ENCODE measurements at regions not wholly inside any gene's neighbourhood (a gene's known extent, or its start where the extent isn't known, plus 50 kb on each side); places are given as distances from the start of the nearest gene placed in this dataset.

- no peaks in the 10 kb centered on the region for H4K20me1 ChIP-seq (ENCODE audit: control insufficient read depth, extremely low read depth, insufficient read depth, low read length)
- H2AFZ ChIP-seq (ENCODE audit: low read length) = no peak overlapping the region
- no peak overlapping the region for H3K9ac ChIP-seq (ENCODE audit: insufficient read depth, low read length)
- TF ChIP-seq CTCF (conservative IDR thresholded peaks at IDR 0.05 in 1 of 2, IDR thresholded peaks at IDR 0.05 in 1 of 2; ENCODE audit: low read depth in 1 of 2, low read length in 2 of 2) (no peak), EZH2 (IDR thresholded peaks at IDR 0.05; ENCODE audit: low read length, missing control alignments) (no peak)
- no peaks in the 10 kb centered on the region for H3K27me3 ChIP-seq (ENCODE audit: control insufficient read depth, insufficient read depth, low read length)
- H3K79me2 ChIP-seq (ENCODE audit: control insufficient read depth, insufficient read depth, low read length) = no peaks in the 10 kb centered on the region
- H3K27ac ChIP-seq (ENCODE audit: insufficient read depth, low read length) = no peak overlapping the region
- no peaks in the 10 kb centered on the region for H3K9me3 ChIP-seq (ENCODE audit: control insufficient read depth, insufficient read depth, low read depth, low read length)
- H3K4me3 ChIP-seq (replicated peaks in 1 of 4; ENCODE audit: control extremely low read depth in 1 of 4, insufficient read depth in 1 of 4, low read depth in 3 of 4, low read length in 4 of 4) = no peak overlapping the region
- no peak for DNase-seq (ENCODE audit: low read depth in 2 of 2)
- H3K4me2 ChIP-seq (ENCODE audit: extremely low read depth, insufficient read depth, low read length) = no peak overlapping the region
- no peaks in the 10 kb centered on the region for H3K4me1 ChIP-seq (ENCODE audit: control insufficient read depth, extremely low read depth, insufficient read depth, low read length)
- H3K36me3 ChIP-seq (ENCODE audit: control insufficient read depth, insufficient read depth, low read length) = no peaks in the 10 kb centered on the region
Measured at GRCh38 chr6:14422061-14422460, 304.5 kb downstream of the CD83 start.

- no peak for DNase-seq (ENCODE audit: low read depth in 2 of 2)
- Histone ChIP-seq H2AFZ (ENCODE audit: low read length) (no peak overlapping the region), H3K4me3 (replicated peaks in 1 of 4; ENCODE audit: control extremely low read depth in 1 of 4, insufficient read depth in 1 of 4, low read depth in 3 of 4, low read length in 4 of 4) (no peak overlapping the region), H3K27me3 (ENCODE audit: control insufficient read depth, insufficient read depth, low read length) (no peaks in the 10 kb centered on the region), H3K9ac (ENCODE audit: insufficient read depth, low read length) (no peak overlapping the region), H3K27ac (ENCODE audit: insufficient read depth, low read length) (no peak overlapping the region), H4K20me1 (ENCODE audit: control insufficient read depth, extremely low read depth, insufficient read depth, low read length) (no peaks in the 10 kb centered on the region), H3K4me1 (ENCODE audit: control insufficient read depth, extremely low read depth, insufficient read depth, low read length) (no peaks in the 10 kb centered on the region), H3K9me3 (ENCODE audit: control insufficient read depth, insufficient read depth, low read depth, low read length) (no peaks in the 10 kb centered on the region), H3K79me2 (ENCODE audit: control insufficient read depth, insufficient read depth, low read length) (no peaks in the 10 kb centered on the region), H3K36me3 (ENCODE audit: control insufficient read depth, insufficient read depth, low read length) (no peaks in the 10 kb centered on the region), H3K4me2 (ENCODE audit: extremely low read depth, insufficient read depth, low read length) (no peak overlapping the region)
- TF ChIP-seq EZH2 (IDR thresholded peaks at IDR 0.05; ENCODE audit: low read length, missing control alignments) (no peak), CTCF (conservative IDR thresholded peaks at IDR 0.05 in 1 of 2, IDR thresholded peaks at IDR 0.05 in 1 of 2; ENCODE audit: low read depth in 1 of 2, low read length in 2 of 2) (no peak)
Measured at GRCh38 chr6:14422917-14423316, 305.3 kb downstream of the CD83 start.

- no peak overlapping the region for H3K4me3 ChIP-seq (replicated peaks in 1 of 4; ENCODE audit: control extremely low read depth in 1 of 4, insufficient read depth in 1 of 4, low read depth in 3 of 4, low read length in 4 of 4)
- H3K79me2 ChIP-seq (ENCODE audit: control insufficient read depth, insufficient read depth, low read length) = no peaks in the 10 kb centered on the region
- no peak for DNase-seq (ENCODE audit: low read depth in 2 of 2)
- no peaks in the 10 kb centered on the region for H3K9me3 ChIP-seq (ENCODE audit: control insufficient read depth, insufficient read depth, low read depth, low read length)
- H3K4me2 ChIP-seq (ENCODE audit: extremely low read depth, insufficient read depth, low read length) = no peak overlapping the region
- TF ChIP-seq EZH2 (IDR thresholded peaks at IDR 0.05; ENCODE audit: low read length, missing control alignments) (no peak), CTCF (conservative IDR thresholded peaks at IDR 0.05 in 1 of 2, IDR thresholded peaks at IDR 0.05 in 1 of 2; ENCODE audit: low read depth in 1 of 2, low read length in 2 of 2) (no peak)
- H3K27ac ChIP-seq (ENCODE audit: insufficient read depth, low read length) = no peak overlapping the region
- no peaks in the 10 kb centered on the region for H3K36me3 ChIP-seq (ENCODE audit: control insufficient read depth, insufficient read depth, low read length)
- no peak overlapping the region for H2AFZ ChIP-seq (ENCODE audit: low read length)
- H4K20me1 ChIP-seq (ENCODE audit: control insufficient read depth, extremely low read depth, insufficient read depth, low read length) = no peaks in the 10 kb centered on the region
- H3K9ac ChIP-seq (ENCODE audit: insufficient read depth, low read length) = no peak overlapping the region
- H3K27me3 ChIP-seq (ENCODE audit: control insufficient read depth, insufficient read depth, low read length) = no peaks in the 10 kb centered on the region
- no peaks in the 10 kb centered on the region for H3K4me1 ChIP-seq (ENCODE audit: control insufficient read depth, extremely low read depth, insufficient read depth, low read length)
Measured at GRCh38 chr6:14423330-14423729, 305.8 kb downstream of the CD83 start.
